ENCODE measurements at regions not wholly inside any gene's neighbourhood (a gene's known extent, or its start where the extent isn't known, plus 50 kb on each side); places are given as distances from the start of the nearest gene placed in this dataset.

DNA sequence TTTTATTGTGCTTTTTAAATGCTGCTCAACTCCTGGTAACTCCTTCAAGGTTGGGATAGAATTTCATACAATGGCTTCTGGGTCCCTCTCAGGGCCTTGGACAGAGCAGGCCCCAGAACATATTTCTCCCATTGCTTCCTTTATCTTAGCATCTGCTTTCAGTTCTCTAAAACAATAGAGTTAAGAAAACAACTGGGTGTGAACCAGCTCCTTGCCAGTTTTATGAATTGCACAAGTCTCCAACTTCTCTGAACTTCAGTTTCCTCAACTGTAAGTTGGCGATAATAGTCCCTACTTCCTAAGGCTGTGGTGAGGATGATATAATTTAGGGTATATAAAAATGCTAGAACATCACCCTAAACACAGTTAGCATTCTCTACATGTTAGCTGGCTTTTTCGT is 77.0 kb upstream of the INHBA start:
- no peak overlapping the region for H3K9ac ChIP-seq (ENCODE audit: low read length)
- DNase-seq: peak; percentile 19
- H3K79me2 ChIP-seq (ENCODE audit: low read length): no peaks in the 10 kb centered on the region

DNA sequence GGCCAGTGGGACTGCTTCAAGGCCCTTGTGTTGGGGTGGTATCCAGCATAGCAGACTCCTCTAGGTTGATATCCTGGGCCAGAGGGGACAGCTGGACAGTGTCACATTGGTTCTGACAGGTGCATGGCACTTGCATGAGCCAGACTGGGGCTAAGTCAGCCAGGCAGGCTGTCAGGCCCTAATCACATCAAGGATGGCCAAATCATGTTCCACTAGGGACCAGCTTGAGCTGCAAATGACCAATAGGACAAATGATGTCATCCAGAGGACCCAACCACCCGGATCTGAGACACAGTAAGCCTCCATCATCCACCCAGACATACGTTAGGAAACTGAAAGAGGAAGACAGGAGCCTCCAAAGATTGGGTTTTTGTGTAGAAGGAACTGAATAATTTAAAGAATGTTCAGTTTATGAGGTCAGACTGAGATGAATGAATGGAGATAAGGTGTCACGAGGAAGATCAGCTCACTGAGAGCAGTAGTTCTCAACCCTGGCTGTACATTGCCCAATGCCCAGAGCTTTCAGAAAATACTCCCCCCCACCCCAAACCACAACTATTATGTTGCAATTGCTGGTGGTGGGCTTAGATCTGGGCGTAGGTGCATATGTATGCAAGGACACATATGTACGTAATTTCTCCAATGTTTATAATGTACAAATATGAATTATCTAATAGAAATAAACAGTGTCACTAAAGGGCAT is 75.2 kb upstream of the INHBA start:
- Histone ChIP-seq H3K27ac (ENCODE audit: low read length) (no peak overlapping the region), H3K9ac (ENCODE audit: low read length) (no peak overlapping the region), H2AFZ (ENCODE audit: low read length) (no peak overlapping the region), H4K20me1 (ENCODE audit: insufficient read depth, low read depth, low read length) (no peaks in the 10 kb centered on the region), H3K4me2 (ENCODE audit: low read depth, low read length, poor library complexity, severe bottlenecking) (no peak overlapping the region), H3K9me2 (replicated peaks; ENCODE audit: insufficient read depth, low read length) (no peaks in the 10 kb centered on the region), H3K4me3 (ENCODE audit: low read length) (no peak overlapping the region), H3K9me3 (ENCODE audit: low read length) (no peaks in the 10 kb centered on the region), H3K27me3 (ENCODE audit: low read length) (no peaks in the 10 kb centered on the region), H3K79me2 (ENCODE audit: low read length) (no peaks in the 10 kb centered on the region), H3K4me1 (ENCODE audit: low read length) (no peaks in the 10 kb centered on the region), H3K36me3 (ENCODE audit: insufficient read depth, low read length) (no peaks in the 10 kb centered on the region)
- DNase-seq: no peak

More for the DNA sequence above, 77.0 kb upstream of the INHBA start:
- Histone ChIP-seq H4K20me1 (ENCODE audit: insufficient read depth, low read depth, low read length) (no peaks in the 10 kb centered on the region), H3K27ac (ENCODE audit: low read length) (no peak overlapping the region), H3K4me1 (ENCODE audit: low read length) (no peaks in the 10 kb centered on the region), H3K9me3 (ENCODE audit: low read length) (no peaks in the 10 kb centered on the region), H3K9me2 (replicated peaks; ENCODE audit: insufficient read depth, low read length) (no peaks in the 10 kb centered on the region), H2AFZ (ENCODE audit: low read length) (no peak overlapping the region), H3K4me2 (ENCODE audit: low read depth, low read length, poor library complexity, severe bottlenecking) (no peak overlapping the region), H3K27me3 (ENCODE audit: low read length) (no peaks in the 10 kb centered on the region), H3K4me3 (ENCODE audit: low read length) (no peak overlapping the region), H3K36me3 (ENCODE audit: insufficient read depth, low read length) (no peaks in the 10 kb centered on the region)

DNA sequence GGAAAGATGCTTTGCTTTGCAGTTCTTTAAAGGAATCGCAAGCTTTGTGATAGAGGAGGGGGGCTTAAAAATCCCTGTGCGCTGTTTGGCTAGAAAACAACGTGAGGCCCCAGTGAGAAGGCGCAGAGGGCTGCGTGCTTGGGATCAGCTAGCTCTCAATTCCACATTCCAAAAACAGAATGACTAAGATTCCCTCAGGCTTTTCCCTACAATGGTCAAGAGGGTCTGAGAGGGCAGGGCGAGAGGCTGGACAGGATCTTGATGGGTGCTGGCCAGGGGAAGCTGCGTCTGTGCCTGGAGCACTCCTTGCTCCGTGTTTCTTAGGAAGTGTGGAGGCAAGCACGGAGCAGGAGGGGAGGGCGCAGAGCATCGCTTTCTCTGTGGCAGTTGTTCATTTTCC is 72.1 kb upstream of the INHBA start:
- H3K9me3 ChIP-seq (ENCODE audit: low read length): no peaks in the 10 kb centered on the region
- no peak overlapping the region for H3K27ac ChIP-seq (ENCODE audit: low read length)
- no peak overlapping the region for H2AFZ ChIP-seq (ENCODE audit: low read length)
- H3K9me2 ChIP-seq (replicated peaks; ENCODE audit: insufficient read depth, low read length): no peaks in the 10 kb centered on the region
- H3K4me3 ChIP-seq (ENCODE audit: low read length): no peak overlapping the region
- no peak overlapping the region for H3K4me2 ChIP-seq (ENCODE audit: low read depth, low read length, poor library complexity, severe bottlenecking)
- no peaks in the 10 kb centered on the region for H3K79me2 ChIP-seq (ENCODE audit: low read length)
- DNase-seq: no peak
- H4K20me1 ChIP-seq (ENCODE audit: insufficient read depth, low read depth, low read length): no peaks in the 10 kb centered on the region
- H3K27me3 ChIP-seq (ENCODE audit: low read length): no peaks in the 10 kb centered on the region
- H3K9ac ChIP-seq (ENCODE audit: low read length): no peak overlapping the region
- no peaks in the 10 kb centered on the region for H3K4me1 ChIP-seq (ENCODE audit: low read length)
- no peaks in the 10 kb centered on the region for H3K36me3 ChIP-seq (ENCODE audit: insufficient read depth, low read length)

DNA sequence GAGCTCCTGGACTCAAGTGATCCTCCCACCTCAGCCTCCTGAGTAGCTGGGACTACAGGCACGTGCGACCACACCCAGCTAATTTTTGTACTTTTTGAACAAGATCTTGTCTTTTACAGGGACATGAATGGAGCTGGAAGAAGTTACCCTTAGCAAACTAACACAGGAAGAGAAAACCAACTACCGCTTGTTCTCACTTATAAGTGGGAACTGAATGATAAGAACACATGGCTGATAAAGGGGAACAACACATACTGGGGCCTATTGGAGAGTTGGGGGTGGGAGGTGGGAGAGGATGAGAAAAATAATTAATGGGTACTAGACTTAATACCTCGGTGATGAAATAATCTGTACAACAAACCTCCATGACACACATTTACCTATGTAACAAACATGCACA is 70.9 kb upstream of the INHBA start:
- Histone ChIP-seq H3K9me3 (ENCODE audit: low read length) (0 out of 2 replicates have a peak, but pooled peaks cover 3% of the 10 kb centered on the region), H3K4me3 (ENCODE audit: low read length) (no peak overlapping the region), H3K36me3 (ENCODE audit: insufficient read depth, low read length) (no peaks in the 10 kb centered on the region), H3K9ac (ENCODE audit: low read length) (no peak overlapping the region), H3K9me2 (replicated peaks; ENCODE audit: insufficient read depth, low read length) (no peaks in the 10 kb centered on the region), H3K27ac (ENCODE audit: low read length) (no peak overlapping the region), H4K20me1 (ENCODE audit: insufficient read depth, low read depth, low read length) (no peaks in the 10 kb centered on the region), H2AFZ (ENCODE audit: low read length) (no peak overlapping the region), H3K79me2 (ENCODE audit: low read length) (no peaks in the 10 kb centered on the region), H3K27me3 (ENCODE audit: low read length) (no peaks in the 10 kb centered on the region), H3K4me1 (ENCODE audit: low read length) (no peaks in the 10 kb centered on the region), H3K4me2 (ENCODE audit: low read depth, low read length, poor library complexity, severe bottlenecking) (no peak overlapping the region)
- no peak for DNase-seq

DNA sequence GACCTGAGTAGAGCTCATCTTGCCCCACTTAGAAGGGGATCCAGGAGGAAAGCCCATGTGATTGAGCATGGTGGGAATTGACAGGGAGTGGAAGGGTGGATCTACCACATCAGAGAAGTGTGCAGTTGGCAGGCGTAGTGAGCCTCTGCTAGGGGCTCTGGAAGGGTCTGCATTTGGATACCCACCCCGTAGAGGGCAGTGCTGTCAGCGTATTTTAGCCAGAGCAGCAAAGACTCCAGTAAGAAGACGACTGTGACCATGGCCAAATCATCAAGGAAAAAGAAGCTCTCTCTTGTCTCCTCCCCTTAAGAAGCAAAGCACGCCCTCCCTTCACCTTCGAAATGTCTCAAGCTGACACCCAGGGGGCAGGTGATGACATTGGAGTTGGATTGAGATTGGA is 68.8 kb upstream of the INHBA start:
- Histone ChIP-seq H3K27ac (ENCODE audit: low read length) (no peak overlapping the region), H3K4me2 (ENCODE audit: low read depth, low read length, poor library complexity, severe bottlenecking) (no peak overlapping the region), H3K4me1 (ENCODE audit: low read length) (no peaks in the 10 kb centered on the region), H3K27me3 (ENCODE audit: low read length) (no peaks in the 10 kb centered on the region), H2AFZ (ENCODE audit: low read length) (no peak overlapping the region), H3K9me2 (replicated peaks; ENCODE audit: insufficient read depth, low read length) (no peaks in the 10 kb centered on the region), H3K4me3 (ENCODE audit: low read length) (no peak overlapping the region), H4K20me1 (ENCODE audit: insufficient read depth, low read depth, low read length) (no peaks in the 10 kb centered on the region), H3K36me3 (ENCODE audit: insufficient read depth, low read length) (no peaks in the 10 kb centered on the region), H3K79me2 (ENCODE audit: low read length) (no peaks in the 10 kb centered on the region), H3K9me3 (ENCODE audit: low read length) (0 out of 2 replicates have a peak, but pooled peaks cover 3% of the 10 kb centered on the region), H3K9ac (ENCODE audit: low read length) (no peak overlapping the region)
- no peak for DNase-seq

DNA sequence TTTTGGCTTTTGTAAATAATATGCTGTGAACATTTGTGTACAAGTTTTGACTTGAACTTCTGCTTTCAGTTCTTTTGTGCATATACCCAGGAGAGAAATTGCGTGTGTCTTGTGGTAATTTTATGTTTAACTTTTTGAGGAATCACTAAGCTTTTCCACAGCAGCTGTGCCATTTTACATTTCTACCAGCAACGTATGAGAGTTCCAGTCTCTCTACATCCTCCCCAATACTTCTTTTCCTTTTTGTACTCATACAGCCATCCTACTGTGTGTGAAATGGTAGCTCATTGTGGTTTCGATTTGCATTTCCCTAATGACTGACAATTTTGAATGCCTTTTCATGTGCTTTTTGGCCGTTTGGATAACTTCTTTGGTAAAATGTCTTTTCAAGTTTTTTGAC is 66.3 kb upstream of the INHBA start:
- H2AFZ ChIP-seq (ENCODE audit: low read length): no peak overlapping the region
- no peak overlapping the region for H3K4me3 ChIP-seq (ENCODE audit: low read length)
- H3K9me3 ChIP-seq (ENCODE audit: low read length): 0 out of 2 replicates have a peak, but pooled peaks cover 3% of the 10 kb centered on the region
- H3K9ac ChIP-seq (ENCODE audit: low read length): no peak overlapping the region
- no peak for DNase-seq
- H4K20me1 ChIP-seq (ENCODE audit: insufficient read depth, low read depth, low read length): no peaks in the 10 kb centered on the region
- no peak overlapping the region for H3K27ac ChIP-seq (ENCODE audit: low read length)
- no peaks in the 10 kb centered on the region for H3K9me2 ChIP-seq (replicated peaks; ENCODE audit: insufficient read depth, low read length)
- H3K4me1 ChIP-seq (ENCODE audit: low read length): no peaks in the 10 kb centered on the region
- H3K27me3 ChIP-seq (ENCODE audit: low read length): no peaks in the 10 kb centered on the region
- H3K36me3 ChIP-seq (ENCODE audit: insufficient read depth, low read length): no peaks in the 10 kb centered on the region
- no peaks in the 10 kb centered on the region for H3K79me2 ChIP-seq (ENCODE audit: low read length)
- no peak overlapping the region for H3K4me2 ChIP-seq (ENCODE audit: low read depth, low read length, poor library complexity, severe bottlenecking)

DNA sequence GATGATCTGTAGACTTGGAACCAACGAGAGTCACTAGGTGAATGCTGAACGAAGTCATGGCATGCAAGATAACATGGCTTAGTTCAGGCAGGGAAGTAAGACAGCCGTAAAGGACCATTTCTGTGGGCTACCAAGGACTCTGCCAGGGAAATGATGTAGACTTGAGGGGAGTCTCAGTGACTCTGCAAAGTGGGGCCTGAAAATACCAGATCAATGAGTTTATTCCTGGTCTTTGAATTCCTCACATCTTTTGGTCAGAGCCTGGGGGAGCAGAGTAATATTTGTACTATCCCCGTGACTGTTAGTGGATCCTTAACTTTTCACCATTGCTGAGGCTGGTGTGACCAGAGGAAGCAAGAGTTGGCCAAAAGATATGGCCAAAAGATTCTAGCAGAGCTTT is 60.7 kb upstream of the INHBA start:
- H3K27ac ChIP-seq (ENCODE audit: low read length): no peak overlapping the region
- no peaks in the 10 kb centered on the region for H3K79me2 ChIP-seq (ENCODE audit: low read length)
- peaks cover 4% of the 10 kb centered on the region; the same call in 1 of the 2 replicates for H3K27me3 ChIP-seq (ENCODE audit: low read length)
- no peaks in the 10 kb centered on the region for H3K4me1 ChIP-seq (ENCODE audit: low read length)
- H3K36me3 ChIP-seq (ENCODE audit: insufficient read depth, low read length): no peaks in the 10 kb centered on the region
- DNase-seq: no peak
- no peaks in the 10 kb centered on the region for H3K9me3 ChIP-seq (ENCODE audit: low read length)
- H3K4me2 ChIP-seq (ENCODE audit: low read depth, low read length, poor library complexity, severe bottlenecking): no peak overlapping the region
- no peak overlapping the region for H3K9ac ChIP-seq (ENCODE audit: low read length)
- H4K20me1 ChIP-seq (ENCODE audit: insufficient read depth, low read depth, low read length): no peaks in the 10 kb centered on the region
- H3K4me3 ChIP-seq (ENCODE audit: low read length): no peak overlapping the region
- H3K9me2 ChIP-seq (replicated peaks; ENCODE audit: insufficient read depth, low read length): no peaks in the 10 kb centered on the region
- H2AFZ ChIP-seq (ENCODE audit: low read length): no peak overlapping the region

DNA sequence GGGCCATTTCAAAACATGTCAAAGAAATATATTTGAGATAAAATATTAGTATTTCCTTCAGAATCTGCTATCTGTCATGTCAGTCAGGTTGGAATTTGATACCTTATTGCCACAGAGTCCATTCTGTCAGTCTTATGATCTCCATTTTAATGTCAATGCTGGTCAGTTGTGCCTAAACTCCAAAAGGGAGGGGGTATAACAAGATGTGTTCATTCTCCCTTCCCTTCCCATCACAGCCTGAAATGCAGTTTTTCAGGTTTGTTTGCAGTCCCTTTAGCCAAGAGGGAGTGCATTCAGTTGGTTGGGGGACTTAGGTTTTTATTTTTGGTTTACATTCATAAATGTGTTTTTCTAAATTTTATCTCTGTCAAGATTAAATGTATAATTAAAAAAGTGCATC is 59.8 kb upstream of the INHBA start:
- H3K4me1 ChIP-seq (ENCODE audit: low read length): no peaks in the 10 kb centered on the region
- no peak overlapping the region for H3K9ac ChIP-seq (ENCODE audit: low read length)
- H2AFZ ChIP-seq (ENCODE audit: low read length): no peak overlapping the region
- H4K20me1 ChIP-seq (ENCODE audit: insufficient read depth, low read depth, low read length): no peaks in the 10 kb centered on the region
- no peaks in the 10 kb centered on the region for H3K9me3 ChIP-seq (ENCODE audit: low read length)
- H3K9me2 ChIP-seq (replicated peaks; ENCODE audit: insufficient read depth, low read length): no peaks in the 10 kb centered on the region
- H3K36me3 ChIP-seq (ENCODE audit: insufficient read depth, low read length): no peaks in the 10 kb centered on the region
- H3K79me2 ChIP-seq (ENCODE audit: low read length): no peaks in the 10 kb centered on the region
- H3K27me3 ChIP-seq (ENCODE audit: low read length): peaks cover 4% of the 10 kb centered on the region; the same call in 1 of the 2 replicates
- H3K27ac ChIP-seq (ENCODE audit: low read length): no peak overlapping the region
- H3K4me3 ChIP-seq (ENCODE audit: low read length): no peak overlapping the region
- DNase-seq: no peak
- no peak overlapping the region for H3K4me2 ChIP-seq (ENCODE audit: low read depth, low read length, poor library complexity, severe bottlenecking)
